ENCODE measurements at regions not wholly inside any gene's neighbourhood (a gene's known extent, or its start where the extent isn't known, plus 50 kb on each side); places are given as distances from the start of the nearest gene placed in this dataset.

DNA sequence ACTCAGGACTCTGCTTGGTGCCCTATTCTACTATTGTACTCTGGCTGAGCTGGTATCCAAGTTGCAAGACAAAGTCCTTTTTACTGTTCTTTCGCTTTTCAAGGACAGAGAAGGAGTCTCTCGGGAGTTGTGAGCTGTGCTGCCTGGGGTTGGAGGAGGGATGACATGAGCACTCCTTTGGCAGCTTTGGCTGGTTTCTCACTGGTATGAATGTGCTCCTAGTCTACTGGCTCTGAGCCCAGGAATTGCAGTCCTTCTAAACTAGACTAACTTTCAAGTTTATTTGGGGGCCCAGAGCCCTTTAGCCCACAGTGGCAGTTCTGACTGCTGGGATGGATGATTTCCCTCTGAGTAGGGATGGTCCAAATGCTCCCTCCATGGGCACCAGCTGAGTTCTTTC lies 997.1 kb downstream of the RAB28 start:
- TF ChIP-seq CTCF (IDR thresholded peaks at IDR 0.05; ENCODE audit: control extremely low read depth in 1 of 3, insufficient read depth in 1 of 3, low read depth in 1 of 3, low read length in 3 of 3) (no peak), FOSL1 (IDR thresholded peaks at IDR 0.05; ENCODE audit: insufficient read depth, low read depth, low read length) (no peak), CEBPB (IDR thresholded peaks at IDR 0.05; ENCODE audit: low read depth, low read length) (no peak), POLR2A (IDR thresholded peaks at IDR 0.05; ENCODE audit: control extremely low read depth in 1 of 2, low read depth in 2 of 2, low read length in 2 of 2) (no peak), EZH2 (IDR thresholded peaks at IDR 0.05; ENCODE audit: low read depth, low read length, severe bottlenecking) (no peak), ZNF274 (IDR thresholded peaks at IDR 0.05; ENCODE audit: borderline replicate concordance, extremely low read depth, low read length) (no peak), CREB1 (IDR thresholded peaks at IDR 0.05) (no peak), KDM1A (IDR thresholded peaks at IDR 0.05; ENCODE audit: borderline replicate concordance, low read length) (no peak), SAP30 (IDR thresholded peaks at IDR 0.05; ENCODE audit: insufficient read depth, insufficient replicate concordance, low read length) (no peak), CHD2 (IDR thresholded peaks at IDR 0.05; ENCODE audit: low read length) (no peak)
